ENCODE measurements at regions not wholly inside any gene's neighbourhood (a gene's known extent, or its start where the extent isn't known, plus 50 kb on each side); places are given as distances from the start of the nearest gene placed in this dataset.

DNA sequence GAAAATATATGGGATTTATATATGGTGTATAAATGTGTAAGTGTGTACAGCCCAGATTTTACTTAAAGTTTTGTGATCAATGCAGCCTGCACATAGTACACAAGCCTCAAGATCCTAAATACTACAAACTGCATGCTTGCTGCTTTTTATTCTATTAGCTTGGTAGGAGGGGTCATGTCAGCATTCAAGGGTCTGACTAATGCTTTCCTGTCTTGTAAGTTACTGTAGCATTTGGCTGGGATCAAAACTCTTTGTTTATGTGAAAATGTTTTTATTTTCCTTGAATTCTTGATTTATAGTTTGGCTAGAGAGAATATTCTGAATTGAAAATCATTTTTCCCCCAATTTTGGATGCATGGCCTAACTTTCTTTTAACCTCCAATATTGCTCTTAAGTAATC lies 370.9 kb downstream of the NSUN3 start:
- Histone ChIP-seq H3K4me1 (no peaks in the 10 kb centered on the region), H4K20me1 (ENCODE audit: low read depth) (no peaks in the 10 kb centered on the region), H2AFZ (replicated peaks) (no peak overlapping the region), H3K4me2 (no peak overlapping the region), H3K79me2 (ENCODE audit: low read depth) (no peaks in the 10 kb centered on the region), H3K9me3 (ENCODE audit: low read depth) (no peaks in the 10 kb centered on the region), H3K9ac (no peak overlapping the region), H3F3A (ENCODE audit: low read depth) (no peaks in the 10 kb centered on the region), H3K27me3 (no peaks in the 10 kb centered on the region), H3K4me3 (no peak overlapping the region), H3K36me3 (no peaks in the 10 kb centered on the region), H3K27ac (no peak overlapping the region)
- Mint-ChIP-seq H3K4me3 (no peak overlapping the region), H3K27ac (no peak overlapping the region), H3K9me3 (no peaks in the 10 kb centered on the region), H3K4me1 (no peaks in the 10 kb centered on the region), H3K36me3 (no peaks in the 10 kb centered on the region), H3K27me3 (ENCODE audit: insufficient read depth, low read depth) (no peaks in the 10 kb centered on the region)
- TF ChIP-seq EZH2phosphoT487 (IDR thresholded peaks at IDR 0.05), result no peak
- TF ChIP-seq CTCF (IDR thresholded peaks at IDR 0.05), result no peak
- TF ChIP-seq EZH2 (IDR thresholded peaks at IDR 0.05), result no peak
- DNase-seq (ENCODE audit: low spot score), result no peak

DNA sequence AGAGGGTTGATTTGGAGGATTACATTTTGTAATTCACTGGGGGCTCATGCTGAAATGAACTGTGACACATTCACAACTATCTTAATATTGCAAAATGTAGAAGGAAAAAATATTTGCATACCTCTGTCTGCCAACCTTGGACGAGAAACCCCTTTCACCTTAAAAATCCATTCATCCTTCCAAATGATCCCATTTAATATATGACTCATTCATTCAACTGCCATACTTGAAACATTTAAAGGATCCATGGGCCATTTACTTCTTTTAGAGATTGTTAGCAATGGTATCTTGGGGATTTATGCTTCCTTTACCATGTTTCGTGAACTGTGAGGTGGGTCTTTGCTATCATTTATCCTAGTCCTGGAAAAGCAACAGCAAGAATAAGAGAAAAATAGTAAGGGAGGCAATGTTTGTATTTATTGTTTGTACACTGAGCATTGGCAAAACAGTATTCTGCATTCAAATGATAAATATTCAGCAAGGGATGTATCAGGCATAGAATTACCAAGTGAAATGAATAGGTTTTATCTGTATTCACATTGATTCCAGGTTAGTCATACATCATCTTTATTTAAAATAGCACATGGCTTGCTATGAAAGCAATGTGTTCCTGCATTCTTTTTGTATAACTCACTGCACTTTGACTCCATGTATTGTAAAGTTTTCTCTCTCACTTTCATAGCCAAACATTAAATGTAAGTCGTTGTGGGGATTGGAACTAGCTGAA lies 378.1 kb downstream of the NSUN3 start:
- no peak overlapping the region for H3K27ac ChIP-seq
- no peak overlapping the region for H3K4me3 ChIP-seq
- Mint-ChIP-seq H3K4me1 (no peaks in the 10 kb centered on the region), H3K27me3 (ENCODE audit: insufficient read depth, low read depth) (no peaks in the 10 kb centered on the region), H3K4me3 (no peak overlapping the region), H3K9me3 (no peaks in the 10 kb centered on the region), H3K36me3 (no peaks in the 10 kb centered on the region), H3K27ac (no peak overlapping the region)
- no peaks in the 10 kb centered on the region for H3K4me1 ChIP-seq
- no peak overlapping the region for H3K9ac ChIP-seq
- no peak overlapping the region for H2AFZ ChIP-seq (replicated peaks)
- no peak for DNase-seq (ENCODE audit: low spot score)
- TF ChIP-seq EZH2phosphoT487 (IDR thresholded peaks at IDR 0.05) (no peak), EZH2 (IDR thresholded peaks at IDR 0.05) (no peak), CTCF (IDR thresholded peaks at IDR 0.05) (no peak)
- no peaks in the 10 kb centered on the region for H3K27me3 ChIP-seq
- H3K79me2 ChIP-seq (ENCODE audit: low read depth), result no peaks in the 10 kb centered on the region
- no peak overlapping the region for H3K4me2 ChIP-seq
- H3K36me3 ChIP-seq, result no peaks in the 10 kb centered on the region
- no peaks in the 10 kb centered on the region for H4K20me1 ChIP-seq (ENCODE audit: low read depth)
- H3F3A ChIP-seq (ENCODE audit: low read depth), result no peaks in the 10 kb centered on the region
- no peaks in the 10 kb centered on the region for H3K9me3 ChIP-seq (ENCODE audit: low read depth)

GRCh38 chr3:94441494-94441847 lies 378.6 kb downstream of the NSUN3 start:
- no peak overlapping the region for H3K4me2 ChIP-seq

More at GRCh38 chr3:94441494-94441847, 378.6 kb downstream of the NSUN3 start:
- Histone ChIP-seq H3F3A (ENCODE audit: low read depth) (no peaks in the 10 kb centered on the region), H2AFZ (replicated peaks) (no peak overlapping the region), H3K79me2 (ENCODE audit: low read depth) (no peaks in the 10 kb centered on the region), H3K36me3 (no peaks in the 10 kb centered on the region), H3K4me1 (no peaks in the 10 kb centered on the region), H3K9me3 (ENCODE audit: low read depth) (no peaks in the 10 kb centered on the region), H3K9ac (no peak overlapping the region), H4K20me1 (ENCODE audit: low read depth) (no peaks in the 10 kb centered on the region), H3K27ac (no peak overlapping the region), H3K27me3 (no peaks in the 10 kb centered on the region), H3K4me3 (no peak overlapping the region)
- Mint-ChIP-seq H3K9me3 (no peaks in the 10 kb centered on the region), H3K27ac (no peak overlapping the region), H3K4me3 (no peak overlapping the region), H3K36me3 (no peaks in the 10 kb centered on the region), H3K4me1 (no peaks in the 10 kb centered on the region), H3K27me3 (ENCODE audit: insufficient read depth, low read depth) (no peaks in the 10 kb centered on the region)
- TF ChIP-seq EZH2 (IDR thresholded peaks at IDR 0.05), result no peak
- no peak for TF ChIP-seq CTCF (IDR thresholded peaks at IDR 0.05)
- no peak for TF ChIP-seq EZH2phosphoT487 (IDR thresholded peaks at IDR 0.05)
- no peak for DNase-seq (ENCODE audit: low spot score)

Measured in neural progenitor cell (in vitro differentiated cells).